Activated CD4-positive, alpha-beta T cell treated with anti-CD3 and anti-CD28 coated beads, Interleukin-2, amount 50 U/mL, for 1 hour (primary cell): ENCODE measurements at regions not wholly inside any gene's neighbourhood (a gene's known extent, or its start where the extent isn't known, plus 50 kb on each side); places are given as distances from the start of the nearest gene placed in this dataset.

Experiments used
- DNase-seq: peaks from one replicate; pipeline ENCODE4 v3.0.0-alpha.2; 2020

DNA sequence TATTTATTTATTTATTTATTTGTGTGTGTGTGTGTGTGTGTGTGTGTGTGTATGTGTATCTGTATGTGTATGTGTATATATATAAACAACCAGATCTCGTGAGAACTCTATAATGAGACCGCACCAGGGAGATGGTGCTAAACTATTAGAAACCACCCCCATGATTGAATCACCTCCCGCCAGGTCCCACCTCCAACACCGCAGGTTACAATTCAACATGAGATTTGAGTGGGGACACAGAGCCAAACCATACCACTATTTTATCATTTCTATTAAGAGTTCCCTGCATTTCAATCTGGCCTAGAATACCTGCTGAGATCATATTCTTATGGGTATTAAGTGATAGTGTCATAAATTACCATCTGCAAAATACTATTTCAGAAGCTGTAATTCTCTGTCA lies 243.8 kb upstream of the PLEKHG7 start:
- DNase-seq: no peak

DNA sequence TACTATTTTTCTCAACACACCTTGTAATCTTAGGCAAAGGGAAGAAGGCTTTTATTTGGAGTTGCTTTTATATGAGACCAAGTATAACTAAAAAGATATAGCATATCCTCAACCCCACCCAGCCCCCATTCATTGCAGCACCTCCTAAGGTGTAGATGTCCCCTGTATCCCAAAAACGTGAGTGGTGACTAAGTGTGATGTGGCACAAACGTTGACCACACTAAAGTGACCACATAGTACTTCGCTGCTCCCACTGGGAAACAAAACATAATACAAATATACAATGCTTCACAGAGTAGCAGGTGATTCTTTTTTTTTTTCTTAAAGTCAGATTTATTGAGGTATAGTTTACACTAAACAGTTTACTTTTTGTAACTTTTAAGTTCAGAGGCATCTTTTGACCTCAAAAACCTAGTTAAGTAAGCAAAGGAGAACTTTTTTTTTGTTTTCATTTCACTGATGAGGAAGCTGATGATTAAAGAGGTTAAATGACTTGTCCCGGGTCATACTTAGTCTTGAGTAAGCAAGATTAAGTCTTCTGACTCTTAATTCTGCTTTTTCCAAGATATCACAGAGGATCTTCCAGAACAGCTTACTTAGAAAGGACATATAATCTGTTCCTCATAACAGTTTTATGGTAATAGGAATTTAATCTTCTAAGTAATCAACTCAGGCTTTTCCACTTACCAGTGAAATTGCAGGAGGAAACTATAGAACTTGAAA lies 245.2 kb upstream of the PLEKHG7 start:
- DNase-seq: no peak

DNA sequence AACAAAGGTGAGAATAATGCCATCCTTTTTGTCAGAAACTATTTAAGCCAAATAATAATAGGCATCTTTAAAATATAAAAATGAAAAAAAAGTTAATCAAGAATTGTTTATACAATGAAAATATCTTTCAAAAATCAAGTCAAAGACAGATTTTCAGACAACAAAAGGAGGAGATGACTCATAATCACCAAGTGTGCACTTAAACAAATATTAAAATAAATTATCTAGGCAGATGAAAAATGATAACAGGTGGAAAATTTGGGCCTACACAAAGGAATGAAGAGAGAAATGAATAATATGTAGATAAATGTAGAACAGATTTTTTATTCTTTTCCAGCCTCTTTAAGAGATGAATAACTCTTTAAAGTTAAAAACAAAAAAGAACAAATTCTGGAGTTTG lies 250.0 kb upstream of the PLEKHG7 start:
- no peak for DNase-seq

DNA sequence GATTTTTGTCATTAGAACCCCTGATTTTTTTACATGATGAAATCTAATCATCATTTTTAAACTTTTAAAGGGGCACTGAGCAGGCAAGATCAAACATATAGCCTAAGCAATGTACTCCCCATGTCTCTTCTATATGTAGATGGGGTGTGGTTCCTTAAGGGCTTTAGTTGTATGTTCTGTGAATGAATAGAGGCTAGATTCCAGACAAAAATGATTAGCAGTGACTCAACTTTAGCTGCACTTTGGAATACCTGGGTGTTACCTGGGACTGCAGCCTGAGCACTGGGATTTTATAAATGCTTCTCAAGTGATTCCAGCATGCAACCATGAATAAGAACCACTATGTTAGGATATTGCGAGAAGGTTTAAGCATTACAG lies 256.7 kb upstream of the PLEKHG7 start:
- no peak for DNase-seq

DNA sequence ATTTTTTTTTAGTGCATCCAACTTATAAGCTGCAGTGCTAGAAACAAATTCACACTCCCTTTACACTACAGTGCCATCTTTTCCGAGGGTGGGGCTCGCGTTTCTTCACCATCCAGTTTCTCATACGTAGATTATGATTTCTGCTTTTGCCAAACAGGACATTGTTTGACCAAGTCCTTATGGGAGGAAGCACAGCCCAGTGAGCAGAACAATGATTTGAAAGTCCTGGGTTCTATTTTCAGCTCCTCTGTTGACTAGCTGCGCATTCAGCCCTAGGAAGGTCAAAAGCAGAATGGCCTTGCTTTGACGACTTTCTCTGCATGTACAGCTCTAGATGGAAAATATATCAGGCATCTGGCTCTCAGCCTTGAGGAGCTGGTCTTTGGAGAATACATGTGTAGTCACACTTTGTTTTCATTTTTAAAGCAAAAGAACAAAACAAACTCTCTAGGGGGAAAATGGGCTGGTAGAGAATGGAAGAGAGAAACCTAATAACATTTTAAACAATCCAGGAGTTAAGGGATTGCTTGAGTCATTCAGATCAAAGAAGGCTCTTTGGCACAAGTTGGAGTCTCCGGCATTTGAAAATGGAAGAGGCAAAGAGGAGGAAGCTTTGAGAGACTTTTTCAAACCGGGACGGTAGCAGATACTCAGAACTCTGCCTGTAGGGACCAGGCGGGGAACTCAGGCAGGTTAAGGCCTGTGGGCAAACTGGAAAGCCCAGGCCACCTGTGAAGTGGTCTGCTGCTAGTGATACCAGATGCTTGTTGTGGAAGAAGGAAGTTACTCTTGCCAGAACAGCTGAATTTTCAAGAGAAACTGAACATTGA lies 257.3 kb upstream of the PLEKHG7 start:
- DNase-seq: no peak

DNA sequence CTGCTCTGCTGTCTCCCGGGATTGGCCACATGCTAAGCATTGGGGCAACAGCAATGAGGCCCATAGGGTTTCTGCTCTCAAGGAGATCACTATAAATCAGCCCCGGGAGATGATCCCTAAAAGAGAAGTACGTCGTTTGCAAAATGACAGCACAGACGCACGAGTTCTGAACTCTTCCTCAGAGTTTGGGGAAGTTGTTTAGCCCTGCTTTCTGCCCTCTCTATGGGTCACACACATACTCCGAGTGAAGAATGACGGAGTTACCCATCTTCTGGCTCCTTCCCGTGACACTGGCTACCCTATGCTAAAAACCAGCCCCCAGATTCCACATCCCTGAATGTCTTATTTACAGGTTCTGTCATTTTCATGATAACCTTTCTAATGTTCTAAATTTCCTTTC lies 258.0 kb upstream of the PLEKHG7 start:
- no peak for DNase-seq

DNA sequence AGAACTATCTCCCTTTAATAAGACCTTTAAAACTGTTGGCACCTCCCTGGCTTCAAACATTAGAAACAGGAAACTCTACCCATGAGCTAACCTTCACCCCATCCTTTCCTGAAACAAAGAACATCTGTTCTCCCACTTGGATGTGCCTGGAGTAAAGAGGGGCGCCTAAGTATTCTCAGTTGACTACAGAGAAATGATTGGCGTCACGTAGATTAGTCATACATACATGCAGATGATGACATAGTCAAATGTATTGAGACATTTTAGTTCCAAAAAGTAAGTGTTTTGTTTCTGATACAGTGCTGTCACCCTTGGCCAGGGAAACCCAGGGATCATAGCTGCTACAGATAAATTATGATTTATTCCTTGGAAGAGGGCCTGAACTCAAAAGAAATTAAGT lies 260.0 kb upstream of the PLEKHG7 start:
- DNase-seq: no peak

DNA sequence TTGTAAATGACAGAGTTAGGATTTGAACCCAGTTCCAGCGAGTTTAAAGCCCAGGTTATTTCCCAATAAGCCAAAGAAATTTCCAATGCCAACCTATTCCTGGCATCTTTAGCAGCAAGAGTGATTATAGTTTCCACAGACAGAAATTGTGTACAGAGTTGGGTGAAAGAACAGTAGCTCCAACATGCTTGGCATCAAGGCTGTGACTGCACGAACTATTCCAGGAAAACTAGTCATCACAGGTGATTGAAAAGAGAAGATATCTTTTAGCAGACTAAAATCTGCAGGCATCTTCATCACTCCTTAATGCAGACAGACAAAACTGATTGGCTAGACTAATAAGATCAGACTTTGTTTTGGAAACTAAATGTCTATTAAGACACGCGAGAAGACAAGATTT lies 262.7 kb upstream of the PLEKHG7 start:
- no peak for DNase-seq

DNA sequence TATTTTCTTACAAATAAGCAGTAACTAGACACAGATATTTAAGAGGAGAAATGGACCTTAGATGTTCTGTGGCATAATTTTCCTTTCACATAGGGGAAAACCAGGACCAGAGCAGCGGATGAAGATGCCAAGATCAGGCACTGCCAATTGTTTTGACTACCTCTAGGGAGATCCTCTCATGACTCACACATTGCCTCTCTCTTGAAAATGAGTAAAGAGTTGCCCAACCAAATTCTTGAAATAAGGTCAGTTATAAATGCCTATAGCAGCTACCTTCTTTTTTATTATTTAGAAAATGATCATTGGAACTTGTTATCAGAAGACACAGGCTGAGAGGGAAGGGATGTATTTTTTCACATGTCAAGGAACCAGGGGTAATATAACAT lies 263.4 kb upstream of the PLEKHG7 start:
- DNase-seq: no peak

DNA sequence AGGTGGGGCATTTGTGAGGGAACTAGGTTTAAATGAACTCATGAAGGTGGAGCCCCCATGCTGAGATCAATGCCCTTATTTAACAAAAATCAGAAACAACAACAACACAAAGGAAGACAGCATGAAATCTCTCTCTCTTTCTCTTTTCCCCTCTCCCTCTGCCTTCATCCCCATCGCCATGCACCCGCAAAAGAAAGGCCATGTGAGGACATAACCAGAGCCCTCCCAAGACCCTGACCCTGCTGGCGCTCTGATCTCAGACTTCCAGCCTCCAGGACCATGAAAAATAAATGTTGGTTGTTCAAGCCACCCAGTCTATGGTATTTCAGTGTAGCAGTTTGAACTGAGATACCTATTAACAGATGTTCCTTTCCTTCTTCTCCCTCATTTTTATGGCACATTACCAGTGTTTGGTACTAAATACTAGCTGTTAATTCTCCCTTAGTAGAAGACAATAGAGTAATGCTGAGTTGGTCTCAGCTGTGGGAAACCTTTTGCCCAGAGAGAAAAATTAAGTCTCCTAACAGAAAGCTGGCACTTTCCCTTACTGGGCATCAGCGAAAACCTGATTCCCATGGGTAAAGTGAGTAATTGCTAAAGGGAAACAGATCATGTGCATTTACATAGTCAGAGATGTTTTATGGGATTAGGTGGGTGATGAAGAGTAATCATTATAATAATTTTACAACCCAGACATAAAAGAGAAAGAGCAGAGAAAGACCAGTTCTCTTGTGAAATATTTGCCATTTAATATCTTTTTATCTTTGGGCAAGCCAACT lies 264.0 kb upstream of the PLEKHG7 start:
- no peak for DNase-seq

DNA sequence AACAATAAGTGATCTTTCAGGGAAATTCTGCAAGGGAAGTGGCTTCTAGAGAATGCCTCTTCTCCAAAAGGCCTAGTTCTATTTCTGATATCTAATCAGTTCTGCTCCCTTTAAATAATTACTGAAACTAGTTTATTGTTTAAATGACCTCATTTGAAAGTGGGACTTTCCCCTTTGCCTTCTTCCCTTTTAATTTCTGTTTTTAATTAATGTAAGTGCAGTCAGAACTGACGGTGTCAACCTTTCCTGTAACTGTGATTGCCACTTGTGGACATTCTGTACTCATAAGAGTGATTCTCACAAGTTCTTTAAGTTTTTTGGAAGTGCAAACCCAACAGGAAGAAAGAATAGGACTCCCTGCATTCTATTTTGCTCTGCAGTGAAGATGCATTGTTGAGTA lies 265.3 kb upstream of the PLEKHG7 start:
- no peak for DNase-seq

DNA sequence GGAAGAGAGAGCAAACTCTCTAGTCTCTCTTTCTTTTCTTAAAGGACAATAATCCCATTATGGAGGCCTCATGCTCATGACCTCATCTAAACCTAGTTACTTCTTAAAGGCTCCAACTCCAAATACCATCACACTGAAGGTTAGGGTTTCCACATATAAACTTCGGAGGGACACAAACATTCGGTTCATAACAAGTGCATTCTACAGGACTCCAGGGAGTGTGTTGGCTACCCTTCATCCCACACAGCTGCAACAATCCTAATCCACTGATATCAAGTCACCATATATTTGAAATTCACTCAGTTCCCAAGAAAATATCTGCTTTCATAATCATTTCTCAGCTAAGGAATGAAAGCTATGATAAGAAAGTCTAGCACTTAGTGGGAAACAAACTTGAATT lies 265.9 kb upstream of the PLEKHG7 start:
- no peak for DNase-seq

DNA sequence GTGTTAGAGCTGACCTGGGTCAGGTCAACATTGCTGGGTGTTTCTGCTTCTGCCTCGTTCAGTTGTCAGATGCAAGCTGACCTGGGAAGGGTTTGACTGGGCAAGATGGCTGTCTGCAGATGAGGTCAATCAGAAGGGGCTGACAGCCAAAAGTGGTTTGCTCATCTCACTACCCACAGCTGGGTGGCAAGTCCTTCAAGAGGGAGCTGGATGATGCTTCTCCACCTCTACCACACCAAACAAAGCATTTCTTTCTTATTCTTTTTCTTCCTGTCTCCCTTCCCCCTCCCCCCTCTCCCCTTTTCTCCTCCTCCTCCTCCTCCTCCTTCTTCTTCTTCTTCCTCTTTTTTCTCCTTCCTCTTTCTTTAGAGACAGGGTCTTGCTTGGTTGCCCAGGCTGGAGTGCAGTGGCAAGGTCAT lies 268.2 kb upstream of the PLEKHG7 start:
- DNase-seq: no peak

DNA sequence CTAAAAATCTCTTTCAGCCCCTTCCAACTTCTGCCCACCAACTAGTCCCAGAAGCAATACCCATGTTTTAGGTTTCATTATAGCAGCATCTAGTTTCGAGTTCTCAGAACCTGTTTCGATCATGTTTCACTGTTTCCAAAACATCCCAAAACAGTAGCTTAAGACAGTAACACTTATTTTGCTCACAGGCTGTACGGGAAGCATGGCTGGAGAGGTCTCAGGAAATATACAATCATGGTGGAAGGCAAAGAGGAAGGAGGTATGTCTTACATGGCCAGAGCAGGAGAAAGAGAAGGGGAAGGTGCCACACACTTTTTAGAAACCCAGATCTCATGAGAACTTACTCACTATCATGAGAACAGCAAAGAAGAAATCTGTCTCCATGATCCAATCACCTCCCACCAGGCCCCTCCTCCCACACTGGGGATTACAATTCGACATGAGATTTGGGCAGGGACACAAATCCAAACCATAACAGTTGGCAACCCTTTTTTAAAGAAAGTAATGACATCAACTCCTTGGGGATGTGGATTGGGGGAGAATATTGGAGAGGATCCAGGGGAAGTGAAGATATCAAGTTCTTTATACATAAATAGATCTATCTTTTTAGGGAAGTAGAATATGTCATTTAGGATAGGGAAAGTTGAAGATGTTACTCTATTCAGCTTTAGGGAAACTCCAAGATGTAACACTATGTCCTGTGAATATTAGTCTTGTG lies 269.9 kb upstream of the PLEKHG7 start:
- no peak for DNase-seq

DNA sequence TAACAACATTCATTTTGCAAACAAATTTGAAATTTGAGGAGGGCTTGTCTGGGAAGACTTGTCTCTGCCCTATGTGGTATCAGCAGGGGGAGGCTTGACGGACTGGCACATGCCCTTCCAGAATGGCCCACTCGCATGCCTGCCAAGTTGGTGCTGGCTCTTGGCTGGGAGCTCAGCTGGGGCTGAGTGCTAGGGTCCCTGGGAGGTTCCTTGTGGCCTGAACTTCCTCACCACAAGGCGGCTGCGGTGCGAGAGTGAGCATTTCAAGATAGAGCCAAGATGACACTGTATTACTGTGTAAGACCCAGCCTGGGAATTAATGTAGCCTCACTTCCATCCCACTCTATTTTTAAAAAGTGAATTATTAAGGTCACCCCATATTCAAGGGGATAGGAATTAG lies 271.6 kb upstream of the PLEKHG7 start:
- no peak for DNase-seq

DNA sequence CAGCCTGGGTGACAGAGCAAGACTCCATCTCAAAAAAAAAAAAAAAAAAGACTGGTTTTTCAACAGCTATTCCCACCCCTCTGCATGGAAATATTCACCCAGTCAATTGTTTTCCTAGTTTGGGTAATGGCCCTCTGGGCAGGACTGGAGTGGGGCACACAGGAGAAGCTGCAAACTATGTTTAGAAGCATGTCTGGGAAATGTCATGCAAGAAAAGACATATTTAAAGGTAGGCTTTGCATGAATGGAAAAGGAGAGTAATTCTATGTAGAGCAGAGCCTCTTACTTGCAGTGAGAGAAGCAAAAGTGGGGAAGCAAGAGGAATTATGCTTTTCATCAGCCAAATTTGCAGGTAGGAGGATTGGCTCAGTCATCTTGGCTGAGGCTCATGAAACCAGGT lies 276.5 kb upstream of the PLEKHG7 start:
- no peak for DNase-seq

DNA sequence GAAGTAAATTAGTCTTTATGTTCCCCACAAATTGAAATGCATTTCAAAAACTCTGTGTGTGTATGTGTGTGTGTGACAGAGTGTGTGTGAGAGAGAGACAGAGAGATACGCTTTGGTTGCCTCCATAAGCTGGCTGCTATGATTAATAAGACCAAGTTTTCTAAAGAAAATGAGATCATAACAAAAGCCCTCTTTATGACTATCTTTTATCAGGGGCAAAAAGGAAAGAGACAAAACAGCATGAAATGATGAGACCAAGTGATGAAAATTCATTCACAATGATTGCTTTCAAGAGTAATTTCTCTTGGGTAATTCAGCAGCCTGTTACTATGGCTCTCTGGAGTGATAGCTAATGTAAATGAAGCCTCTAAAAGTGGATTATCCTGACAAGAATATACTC lies 277.6 kb upstream of the PLEKHG7 start:
- DNase-seq: no peak

DNA sequence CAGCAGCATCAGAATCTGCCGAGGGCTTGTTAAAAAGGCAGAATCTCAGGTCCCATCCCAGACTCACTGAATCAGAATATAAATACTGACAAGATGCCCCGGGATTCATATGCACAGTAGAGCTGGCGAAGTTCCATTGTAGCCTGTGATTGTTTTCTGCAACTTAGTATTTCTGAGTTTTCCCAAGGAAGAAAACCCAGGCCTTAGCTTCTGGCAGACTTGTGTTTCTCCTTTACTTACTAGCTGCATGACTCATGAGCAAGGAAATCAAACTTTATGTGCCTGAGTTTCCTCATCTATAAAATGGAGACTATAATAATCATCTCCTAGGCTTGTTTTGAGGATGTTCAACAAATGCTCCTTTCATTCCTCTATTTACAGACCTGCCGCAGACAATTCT lies 278.5 kb upstream of the PLEKHG7 start:
- no peak for DNase-seq

DNA sequence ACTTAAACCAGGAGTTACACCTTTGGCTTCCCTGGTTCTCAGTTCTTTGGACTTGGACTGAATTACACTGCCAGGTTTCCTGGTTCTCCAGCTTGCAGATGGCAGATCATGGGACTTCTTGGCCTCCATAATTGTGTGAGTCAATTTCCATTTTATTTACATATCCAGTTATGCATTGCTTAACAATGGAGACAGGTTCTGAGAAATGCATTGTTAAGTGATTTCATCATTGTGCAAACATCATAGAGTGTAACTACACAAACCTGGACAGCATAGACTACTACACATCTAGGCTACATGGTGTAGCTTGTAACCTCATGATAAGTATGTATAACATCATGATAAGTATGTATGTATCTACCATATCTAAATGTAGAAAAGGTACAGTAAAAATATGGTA lies 276.1 kb upstream of the BTG1 start:
- no peak for DNase-seq

DNA sequence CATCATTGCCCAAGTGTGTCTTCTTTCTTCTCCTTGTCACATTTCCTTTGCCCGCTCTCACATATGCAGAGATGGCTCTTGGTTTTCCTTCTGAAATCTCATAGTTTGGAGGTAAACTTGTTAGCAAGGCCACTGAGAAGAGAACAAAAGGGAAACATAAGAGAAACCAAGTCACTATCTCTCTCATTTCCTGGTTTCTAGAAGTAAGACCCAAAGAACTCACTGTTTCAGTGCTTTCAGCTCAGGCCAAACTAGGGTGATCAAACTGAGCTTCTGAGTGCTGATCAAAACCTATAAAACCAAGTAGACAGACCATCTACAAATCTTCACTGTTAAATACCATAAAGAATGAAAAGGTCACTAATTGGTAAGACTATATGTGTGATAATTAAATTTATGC lies 275.4 kb upstream of the BTG1 start:
- DNase-seq: no peak

DNA sequence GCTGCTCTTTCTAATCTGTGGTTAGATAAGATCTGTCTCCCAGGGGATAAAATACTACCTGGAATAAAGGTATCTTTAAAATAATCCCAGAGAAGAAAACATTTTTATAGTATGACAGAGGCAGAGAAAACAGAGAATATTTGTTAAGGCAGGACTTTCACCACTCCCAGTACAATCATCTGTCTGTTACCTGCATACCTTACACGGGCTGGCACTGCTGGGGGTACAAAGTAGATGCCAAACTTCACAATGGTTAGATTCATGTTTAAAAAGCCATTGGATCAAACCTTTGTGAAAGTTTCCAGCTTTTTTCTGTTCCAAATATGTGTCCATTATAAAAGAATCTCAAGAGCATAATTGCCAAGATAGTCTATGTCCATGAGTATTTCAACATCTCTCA lies 273.6 kb upstream of the BTG1 start:
- DNase-seq: no peak

DNA sequence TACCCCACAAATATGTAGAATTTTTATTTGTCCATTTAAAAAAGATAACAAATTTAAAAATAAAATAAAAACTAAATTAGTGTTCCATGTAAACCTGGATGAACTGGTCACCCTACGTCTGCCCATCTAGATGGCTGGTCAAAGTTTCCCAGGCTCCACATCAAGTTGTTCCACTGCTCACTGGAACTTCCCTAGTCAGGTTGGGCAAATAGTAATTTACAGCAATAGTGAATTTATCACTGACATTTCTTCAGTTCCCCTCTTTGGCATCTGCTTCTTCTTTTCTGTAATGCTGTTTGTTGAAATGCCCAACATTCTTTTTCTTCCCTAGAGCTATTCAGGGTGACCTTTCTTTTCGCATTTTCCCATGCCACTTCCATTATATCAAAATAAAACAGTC lies 272.7 kb upstream of the BTG1 start:
- DNase-seq: no peak

DNA sequence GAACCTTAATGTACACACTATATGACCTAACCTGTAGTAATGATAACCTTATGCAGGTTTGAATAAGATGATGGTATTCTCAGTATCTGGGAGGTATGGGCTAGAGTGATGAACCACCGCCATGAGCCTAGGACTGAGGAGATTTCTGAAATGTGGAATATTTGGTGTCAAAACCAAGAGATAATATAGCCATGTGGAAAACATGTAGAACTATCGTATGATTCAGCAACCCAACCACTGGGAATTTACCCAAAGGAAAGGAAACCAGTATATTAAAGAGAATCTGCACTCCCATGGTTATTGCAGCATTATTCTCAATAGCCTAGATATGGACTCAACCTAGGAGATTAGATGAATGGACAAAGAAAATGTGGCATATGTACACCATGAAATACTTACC lies 271.7 kb upstream of the BTG1 start:
- DNase-seq: no peak
